IMR-90 (cell line): ENCODE measurements at regions not wholly inside any gene's neighbourhood (a gene's known extent, or its start where the extent isn't known, plus 50 kb on each side); places are given as distances from the start of the nearest gene placed in this dataset.

Source experiments
- CTCF ChIP-seq: conservative IDR thresholded peaks from 2 replicates; pipeline ENCODE4 v1.5.1; 2012; ENCODE audit warnings: mild to moderate bottlenecking, low read depth, low read length, improper control_type of control experiment
- POLR2A ChIP-seq: IDR thresholded peaks from 2 replicates; pipeline ENCODE4 v1.6.1; 2012; ENCODE audit warnings: mild to moderate bottlenecking, low read depth, low read length
- RCOR1 ChIP-seq: IDR thresholded peaks from 2 replicates; pipeline ENCODE4 v1.6.1; 2012; ENCODE audit warnings: mild to moderate bottlenecking, low read length, improper control_type of control experiment; ENCODE audit not compliant: insufficient replicate concordance
- RFX5 ChIP-seq: IDR thresholded peaks from 2 replicates; pipeline ENCODE4 v1.8.0; 2012; ENCODE audit warnings: low read depth, mild to moderate bottlenecking, low read length, moderate library complexity
- SMC3 ChIP-seq: fragments of 150-350 bp; IDR thresholded peaks from 2 replicates; pipeline ENCODE4 v1.6.1; 2016; ENCODE audit warnings: low read depth, mild to moderate bottlenecking, antibody characterized with exemption, low read length, moderate library complexity

GRCh38 chr9:91038483-91039124 lies 237.0 kb downstream of the SYK start:
- TF ChIP-seq RFX5 (no peak), POLR2A (no peak), RCOR1 (no peak), SMC3 (no peak), CTCF (no peak)
